CD14-positive monocyte (primary cell): ENCODE measurements at regions not wholly inside any gene's neighbourhood (a gene's known extent, or its start where the extent isn't known, plus 50 kb on each side); places are given as distances from the start of the nearest gene placed in this dataset.

Source experiments
- DNase-seq, 3 donors: peaks; one replicate each; pipeline ENCODE4 v3.0.0-alpha.2; 2011 to 2022
- H2AFZ ChIP-seq: 2 replicates; pipeline ENCODE4 v1.6.0; 2012; ENCODE audit warnings: mild to moderate bottlenecking, low read depth, low read length, inconsistent platforms; ENCODE audit not compliant: insufficient read depth, poor library complexity, severe bottlenecking
- H3K27ac ChIP-seq, 2 donors: 1 replicate in 1 of 2; 2 replicates in 1 of 2; pipeline ENCODE4 v1.5.1; 2012 to 2013; ENCODE audit warnings: low read length in 2 of 2, control low read depth in 1 of 2, inconsistent platforms in 1 of 2, low read depth in 1 of 2, mild to moderate bottlenecking in 1 of 2
- H3K27me3 ChIP-seq, 2 donors: one replicate each; pipeline versions ENCODE4 v1.6.0 to v1.6.1; 2011 to 2013; ENCODE audit warnings: low read length in 2 of 2; ENCODE audit not compliant: control insufficient read depth in 2 of 2, insufficient read depth in 2 of 2
- H3K36me3 ChIP-seq, 2 donors: replicated peaks in 1 of 2; 1 replicate in 1 of 2; 2 replicates in 1 of 2; pipeline versions ENCODE4 v1.5.1 to v1.6.1; 2012 to 2013; ENCODE audit warnings: low read length in 2 of 2, control low read depth in 1 of 2, inconsistent platforms in 1 of 2, mild to moderate bottlenecking in 1 of 2; ENCODE audit not compliant: insufficient read depth in 2 of 2, control insufficient read depth in 1 of 2
- H3K4me1 ChIP-seq, 2 donors: 1 replicate in 1 of 2; 2 replicates in 1 of 2; pipeline versions ENCODE4 v1.5.1 to v1.6.1; 2012 to 2013; ENCODE audit warnings: low read length in 2 of 2, control low read depth in 1 of 2, inconsistent platforms in 1 of 2, mild to moderate bottlenecking in 1 of 2, moderate library complexity in 1 of 2; ENCODE audit not compliant: insufficient read depth in 2 of 2, control insufficient read depth in 1 of 2
- H3K4me2 ChIP-seq: replicated peaks from 2 replicates; pipeline ENCODE3; 2012; ENCODE audit warnings: low read length, moderate library complexity, mild to moderate bottlenecking; ENCODE audit not compliant: poor library complexity, severe bottlenecking; ENCODE audit errors: extremely low read depth
- H3K4me3 ChIP-seq, 3 experiments: fragments of 200-600 bp in 1 of 3; sonication (generic) in 1 of 3; replicated peaks in 1 of 3; 1 replicate in 2 of 3; 2 replicates in 1 of 3; pipeline ENCODE4 v1.5.1; 2011 to 2013; ENCODE audit warnings: low read length in 3 of 3, mild to moderate bottlenecking in 3 of 3, control low read depth in 2 of 3, low read depth in 2 of 3, inconsistent platforms in 1 of 3, moderate library complexity in 1 of 3
- H3K79me2 ChIP-seq: 2 replicates; pipeline ENCODE4 v1.6.0; 2012; ENCODE audit warnings: mild to moderate bottlenecking, control low read depth, inconsistent platforms, low read length, moderate library complexity; ENCODE audit not compliant: insufficient read depth
- H3K9ac ChIP-seq: 2 replicates; pipeline ENCODE4 v1.6.0; 2017; ENCODE audit warnings: low read length, mild to moderate bottlenecking; ENCODE audit not compliant: insufficient read depth, poor library complexity, severe bottlenecking
- H3K9me3 ChIP-seq, 2 donors: replicated peaks in 1 of 2; 1 replicate in 1 of 2; 2 replicates in 1 of 2; pipeline versions ENCODE4 v1.5.1 to v1.6.1; 2012 to 2013; ENCODE audit warnings: low read length in 2 of 2, control low read depth in 1 of 2; ENCODE audit not compliant: control insufficient read depth in 1 of 2, insufficient read depth in 1 of 2
- H4K20me1 ChIP-seq: 2 replicates; pipeline ENCODE4 v1.6.0; 2012; ENCODE audit warnings: mild to moderate bottlenecking, low read length, control low read depth, moderate library complexity; ENCODE audit not compliant: insufficient read depth
- H3K27ac Mint-ChIP-seq, 7 donors: one replicate each; pipeline ENCODE4 v1.8.0; 2020; ENCODE audit warnings: mild to moderate bottlenecking in 7 of 7, mixed read lengths in 7 of 7, moderate library complexity in 6 of 7, inconsistent platforms in 2 of 7
- H3K27me3 Mint-ChIP-seq, 3 donors: one replicate each; pipeline ENCODE4 v1.8.0; 2021 to 2022; ENCODE audit warnings: low read depth in 3 of 3, mild to moderate bottlenecking in 3 of 3, mixed read lengths in 3 of 3, moderate library complexity in 3 of 3, inconsistent platforms in 1 of 3
- H3K36me3 Mint-ChIP-seq, 2 donors: one replicate each; pipeline ENCODE4 v1.8.0; 2020; ENCODE audit warnings: mixed read lengths in 2 of 2, inconsistent platforms in 1 of 2, mild to moderate bottlenecking in 1 of 2
- H3K4me1 Mint-ChIP-seq: one replicate; pipeline ENCODE4 v1.8.0; 2020; ENCODE audit warnings: mild to moderate bottlenecking, mixed read lengths
- H3K4me3 Mint-ChIP-seq, 2 donors: one replicate each; pipeline ENCODE4 v1.8.0; 2020; ENCODE audit warnings: mild to moderate bottlenecking in 2 of 2, mixed read lengths in 2 of 2, moderate library complexity in 1 of 2
- H3K9me3 Mint-ChIP-seq, 7 donors: one replicate each; pipeline ENCODE4 v1.8.0; 2020 to 2022; ENCODE audit warnings: mixed read lengths in 7 of 7, mild to moderate bottlenecking in 6 of 7, moderate library complexity in 6 of 7, inconsistent platforms in 2 of 7
- WGBS: methylation state at CpG from one replicate; pipeline ENCODE4 v1.1.5; 2013; ENCODE audit warnings: missing lambda C conversion rate; ENCODE audit not compliant: insufficient coverage; 5-methylcytosine and 5-hydroxymethylcytosine counted together
- intact Hi-C, 2 donors: fragments of 100-400 bp; cut with micrococcal nuclease; formaldehyde crosslinking; loops; one replicate each; pipeline versions ENCODE4 v1.15.0 to v1.15.1; 2023
- TF ChIP-seq, protein P1 (sequence below): fragments of 200-600 bp; IDR thresholded peaks from one replicate; pipeline ENCODE4 v1.8.0; 2022; ENCODE audit warnings: antibody characterized with exemption, mild to moderate bottlenecking

DNA sequence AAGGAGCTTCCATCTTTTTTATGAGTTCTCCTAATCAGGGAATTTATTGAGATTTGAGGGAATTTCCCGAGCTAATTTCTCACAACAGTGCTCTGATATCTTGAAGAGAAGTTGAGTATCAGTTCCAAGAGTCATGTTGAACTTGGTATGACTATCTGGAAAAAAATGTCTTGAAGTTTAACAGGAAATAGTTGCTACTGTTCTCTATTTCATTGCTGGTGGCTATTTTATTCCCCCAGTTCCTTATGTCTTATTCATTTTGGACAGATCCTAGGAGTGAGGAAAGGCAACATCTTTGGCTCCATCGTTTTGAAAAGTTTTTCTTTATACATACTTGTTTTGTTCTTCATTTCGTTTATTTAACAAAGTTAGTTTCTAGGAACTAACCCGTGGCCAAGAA, 307.8 kb upstream of the AGTR1 start:
- 40% methylated on average over 1 of the region's 4 CpGs for WGBS
- H3K9ac ChIP-seq, result no peak overlapping the region
- no peaks in the 10 kb centered on the region for H3K9me3 Mint-ChIP-seq
- no peak overlapping the region for H3K27ac Mint-ChIP-seq
- no peaks in the 10 kb centered on the region for H3K27me3 ChIP-seq
- no peaks in the 10 kb centered on the region for H4K20me1 ChIP-seq
- H3K27ac ChIP-seq, result no peak overlapping the region
- no peak overlapping the region for H3K4me3 ChIP-seq
- TF ChIP-seq, protein P1, sequence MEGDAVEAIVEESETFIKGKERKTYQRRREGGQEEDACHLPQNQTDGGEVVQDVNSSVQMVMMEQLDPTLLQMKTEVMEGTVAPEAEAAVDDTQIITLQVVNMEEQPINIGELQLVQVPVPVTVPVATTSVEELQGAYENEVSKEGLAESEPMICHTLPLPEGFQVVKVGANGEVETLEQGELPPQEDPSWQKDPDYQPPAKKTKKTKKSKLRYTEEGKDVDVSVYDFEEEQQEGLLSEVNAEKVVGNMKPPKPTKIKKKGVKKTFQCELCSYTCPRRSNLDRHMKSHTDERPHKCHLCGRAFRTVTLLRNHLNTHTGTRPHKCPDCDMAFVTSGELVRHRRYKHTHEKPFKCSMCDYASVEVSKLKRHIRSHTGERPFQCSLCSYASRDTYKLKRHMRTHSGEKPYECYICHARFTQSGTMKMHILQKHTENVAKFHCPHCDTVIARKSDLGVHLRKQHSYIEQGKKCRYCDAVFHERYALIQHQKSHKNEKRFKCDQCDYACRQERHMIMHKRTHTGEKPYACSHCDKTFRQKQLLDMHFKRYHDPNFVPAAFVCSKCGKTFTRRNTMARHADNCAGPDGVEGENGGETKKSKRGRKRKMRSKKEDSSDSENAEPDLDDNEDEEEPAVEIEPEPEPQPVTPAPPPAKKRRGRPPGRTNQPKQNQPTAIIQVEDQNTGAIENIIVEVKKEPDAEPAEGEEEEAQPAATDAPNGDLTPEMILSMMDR, result no peak
- no peak for DNase-seq
- H3K4me3 Mint-ChIP-seq, result no peak overlapping the region
- H3K4me2 ChIP-seq, result no peak overlapping the region
- H3K36me3 ChIP-seq, result no peaks in the 10 kb centered on the region
- H3K27me3 Mint-ChIP-seq, result peaks cover 0 to 2% (median 0%) of the 10 kb centered on the region in 3 donors
- no peaks in the 10 kb centered on the region for H3K4me1 ChIP-seq
- no peak overlapping the region for H2AFZ ChIP-seq
- H3K9me3 ChIP-seq, result no peaks in the 10 kb centered on the region
- H3K79me2 ChIP-seq, result no peaks in the 10 kb centered on the region
- no peaks in the 10 kb centered on the region for H3K36me3 Mint-ChIP-seq
- H3K4me1 Mint-ChIP-seq, result no peaks in the 10 kb centered on the region
- intact Hi-C loops, result no loop called here

DNA sequence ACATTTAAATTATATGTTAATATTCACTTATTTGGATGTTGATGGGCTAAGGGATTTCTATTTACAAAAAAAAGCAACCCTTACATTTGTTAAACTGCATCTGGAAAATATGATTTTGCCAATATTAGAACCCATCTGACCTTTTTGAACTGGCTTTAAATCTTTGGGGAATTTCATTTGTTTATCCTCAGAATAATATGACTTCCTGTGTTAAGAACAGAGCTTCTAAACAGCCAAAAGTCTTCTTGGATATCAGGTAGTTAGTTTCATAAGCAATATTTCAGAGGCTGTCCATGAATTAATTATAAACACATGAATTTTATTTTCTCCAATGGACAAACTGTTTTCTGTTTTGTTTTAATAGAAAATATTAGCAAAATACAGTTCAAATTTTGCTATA, 301.9 kb upstream of the AGTR1 start:
- H3K4me3 ChIP-seq, result no peak overlapping the region
- no peak overlapping the region for H2AFZ ChIP-seq
- H3K9ac ChIP-seq, result no peak overlapping the region
- no peaks in the 10 kb centered on the region for H3K27me3 ChIP-seq
- H3K4me3 Mint-ChIP-seq, result no peak overlapping the region
- no peaks in the 10 kb centered on the region for H3K79me2 ChIP-seq
- TF ChIP-seq, protein P1, result no peak
- no peaks in the 10 kb centered on the region for H3K9me3 Mint-ChIP-seq
- H3K9me3 ChIP-seq, result no peaks in the 10 kb centered on the region
- no peak overlapping the region for H3K4me2 ChIP-seq
- no peaks in the 10 kb centered on the region for H3K27me3 Mint-ChIP-seq
- no peak overlapping the region for H3K27ac ChIP-seq
- no peaks in the 10 kb centered on the region for H4K20me1 ChIP-seq
- intact Hi-C loops, result no loop called here
- no peaks in the 10 kb centered on the region for H3K4me1 Mint-ChIP-seq
- H3K36me3 ChIP-seq, result no peaks in the 10 kb centered on the region
- DNase-seq, result no peak
- no peaks in the 10 kb centered on the region for H3K4me1 ChIP-seq
- no peak overlapping the region for H3K27ac Mint-ChIP-seq
- no peaks in the 10 kb centered on the region for H3K36me3 Mint-ChIP-seq
